HCT116 (cell line): ENCODE measurements at regions not wholly inside any gene's neighbourhood (a gene's known extent, or its start where the extent isn't known, plus 50 kb on each side); places are given as distances from the start of the nearest gene placed in this dataset.

ENCODE experiments used
- ATAC-seq: fragments of 200-7000 bp; cut with Tn5 transposase; 2 replicates; pipeline ENCODE4 v1.9.1; 2020; ENCODE audit warnings: mild to moderate bottlenecking, moderate library complexity
- BruUV-seq: library from RNA; stranded (reverse); fragments of 400-500 nt; replicated peaks from 2 replicates; lab custom pipeline; 2021; lab: Mats Ljungman, UMichigan
- CTCF ChIA-PET: fragments of 300-600 bp; sonication (Branson Sonifier 250); formaldehyde crosslinking; loops from one replicate; lab custom pipeline; 2021; ENCODE audit warnings: antibody characterized with exemption; lab: Charles Lee
- POLR2A ChIA-PET: fragments of 300-600, 350-600 bp; sonication (Branson Sonifier 250); formaldehyde crosslinking; loops from one replicate; lab custom pipeline; 2021; ENCODE audit warnings: antibody characterized with exemption; lab: Charles Lee
- RAD21 ChIA-PET, 2 experiments: fragments of 300-600 bp; sonication (Branson Sonifier 250); formaldehyde crosslinking; loops; one replicate each; lab custom pipeline; 2023; ENCODE audit warnings: low total read pairs in 2 of 2; ENCODE audit not compliant: uncharacterized antibody in 2 of 2, unreplicated experiment in 2 of 2, low non-redundant PET in 1 of 2; lab: Charles Lee
- DNase-seq: peaks from one replicate; pipeline ENCODE4 v3.0.0-alpha.2; 2010; ENCODE audit warnings: low read depth, low spot score
- H2AFZ ChIP-seq: fragments of 200-600 bp; shearing (Covaris generic), sonication (generic); 2 replicates; pipeline ENCODE4 v1.6.1; 2017; ENCODE audit warnings: low read depth, mixed run types, mixed read lengths, antibody characterized with exemption, low read length; ENCODE audit not compliant: poor library complexity, severe bottlenecking
- H3K27ac ChIP-seq: 2 replicates; pipeline ENCODE4 v1.5.1; 2012; ENCODE audit warnings: low read depth, low read length
- H3K27me3 ChIP-seq: fragments of 200-600 bp; sonication (generic); 2 replicates; pipeline ENCODE4 v1.6.1; 2016; ENCODE audit warnings: mixed run types, low read length, mixed read lengths; ENCODE audit not compliant: insufficient read depth
- H3K36me3 ChIP-seq, 2 experiments: fragments of 200-500 bp in 1 of 2; fragments of 200-600 bp in 1 of 2; sonication (Bioruptor generic) in 1 of 2; sonication (generic) in 1 of 2; 2 replicates each; pipeline versions ENCODE4 v1.5.1 to v1.6.1; 2014 to 2016; ENCODE audit warnings: low read length in 2 of 2, inconsistent platforms in 1 of 2, mixed read lengths in 1 of 2, mixed run types in 1 of 2; ENCODE audit not compliant: insufficient read depth in 2 of 2, control insufficient read depth in 1 of 2
- H3K4me1 ChIP-seq, 2 experiments: fragments of 200-600 bp in 1 of 2; sonication (generic) in 1 of 2; 2 replicates each; pipeline versions ENCODE4 v1.5.1 to v1.6.1; 2012 to 2017; ENCODE audit warnings: low read length in 2 of 2, inconsistent platforms in 1 of 2, mild to moderate bottlenecking in 1 of 2, mixed read lengths in 1 of 2, mixed run types in 1 of 2, moderate library complexity in 1 of 2; ENCODE audit not compliant: insufficient read depth in 2 of 2, control insufficient read depth in 1 of 2
- H3K4me2 ChIP-seq: fragments of 200-600 bp; sonication (generic); 2 replicates; pipeline ENCODE4 v1.6.1; 2017; ENCODE audit warnings: mixed run types, low read length, mixed read lengths
- H3K4me3 ChIP-seq, 2 experiments: fragments of 200-600 bp in 1 of 2; sonication (generic) in 1 of 2; replicated peaks in 1 of 2; 2 replicates each; pipeline ENCODE4 v1.5.1; 2011 to 2016; ENCODE audit warnings: low read length in 2 of 2, control low read depth in 1 of 2, low read depth in 1 of 2, mild to moderate bottlenecking in 1 of 2, mixed read lengths in 1 of 2, mixed run types in 1 of 2
- H3K79me2 ChIP-seq: fragments of 200-600 bp; sonication (generic); 2 replicates; pipeline ENCODE4 v1.6.1; 2017; ENCODE audit warnings: mild to moderate bottlenecking, mixed run types, low read length, moderate library complexity, mixed read lengths; ENCODE audit not compliant: insufficient read depth
- H3K9ac ChIP-seq: fragments of 200-600 bp; sonication (generic); 2 replicates; pipeline ENCODE4 v1.6.1; 2016; ENCODE audit warnings: low read length, mixed read lengths
- H3K9me2 ChIP-seq: fragments of 200-600 bp; sonication (generic), shearing (Covaris generic); 2 replicates; pipeline ENCODE4 v1.6.1; 2017; ENCODE audit warnings: mixed run types, mild to moderate bottlenecking, moderate library complexity; ENCODE audit not compliant: insufficient read depth
- H3K9me3 ChIP-seq, 2 experiments: fragments of 200-500 bp in 1 of 2; fragments of 200-600 bp in 1 of 2; sonication (Bioruptor generic) in 1 of 2; sonication (generic) in 1 of 2; 2 replicates each; pipeline ENCODE4 v1.6.1; 2014 to 2017; ENCODE audit warnings: low read length in 2 of 2, mixed read lengths in 2 of 2, inconsistent platforms in 1 of 2, low read depth in 1 of 2, mild to moderate bottlenecking in 1 of 2, mixed run types in 1 of 2, moderate library complexity in 1 of 2; ENCODE audit not compliant: control insufficient read depth in 1 of 2, insufficient read depth in 1 of 2
- H4K20me1 ChIP-seq: fragments of 200-600 bp; sonication (generic), shearing (Covaris generic); 2 replicates; pipeline ENCODE4 v1.6.1; 2017; ENCODE audit warnings: mixed run types, mild to moderate bottlenecking, moderate library complexity; ENCODE audit not compliant: insufficient read depth
- ATF3 ChIP-seq: IDR thresholded peaks from 2 replicates; pipeline ENCODE4 v1.6.1; 2012
- CBX3 ChIP-seq: IDR thresholded peaks from 2 replicates; pipeline ENCODE4 v1.6.1; 2012; ENCODE audit warnings: low read depth
- ELF1 ChIP-seq: IDR thresholded peaks from 2 replicates; pipeline ENCODE4 v1.6.1; 2012; ENCODE audit warnings: low read depth, borderline replicate concordance
- FOSL1 ChIP-seq: IDR thresholded peaks from 2 replicates; pipeline ENCODE4 v1.6.1; 2012; ENCODE audit warnings: low read depth
- POLR2A ChIP-seq: IDR thresholded peaks from 2 replicates; pipeline ENCODE4 v1.7.0; 2011; ENCODE audit warnings: borderline replicate concordance; ENCODE audit not compliant: insufficient read depth, insufficient read length; ENCODE audit errors: extremely low read depth
- POLR2AphosphoS5 ChIP-seq: IDR thresholded peaks from 2 replicates; pipeline ENCODE4 v1.6.1; 2011; ENCODE audit warnings: mild to moderate bottlenecking, low read depth, low read length, moderate library complexity
- RAD21 ChIP-seq: IDR thresholded peaks from 2 replicates; pipeline ENCODE4 v1.6.1; 2012; ENCODE audit warnings: low read depth, mild to moderate bottlenecking
- REST ChIP-seq: IDR thresholded peaks from 2 replicates; pipeline ENCODE4 v1.6.1; 2012; ENCODE audit warnings: low read depth
- SIN3A ChIP-seq: IDR thresholded peaks from 2 replicates; pipeline ENCODE4 v1.6.1; 2012; ENCODE audit warnings: low read depth
- SRF ChIP-seq: IDR thresholded peaks from 2 replicates; pipeline ENCODE4 v1.6.1; 2012; ENCODE audit warnings: low read depth
- TCF7L2 ChIP-seq: IDR thresholded peaks from 2 replicates; pipeline ENCODE4 v1.7.0; 2011; ENCODE audit warnings: borderline replicate concordance, inconsistent platforms; ENCODE audit not compliant: insufficient read depth, insufficient read length; ENCODE audit errors: extremely low read depth
- YY1 ChIP-seq: IDR thresholded peaks from 2 replicates; pipeline ENCODE4 v1.6.1; 2011; ENCODE audit warnings: low read length, low read depth, moderate library complexity, mild to moderate bottlenecking; ENCODE audit not compliant: insufficient replicate concordance; ENCODE audit errors: extremely low read depth
- ZFX ChIP-seq: fragments of 450-650 bp; IDR thresholded peaks from 2 replicates; pipeline ENCODE4 v1.6.1; 2017
- ZNF274 ChIP-seq: fragments of 200-500 bp; sonication (Bioruptor generic); IDR thresholded peaks from 2 replicates; pipeline ENCODE4 v1.6.1; 2014; ENCODE audit warnings: mild to moderate bottlenecking, low read depth, low read length, inconsistent platforms
- intact Hi-C: fragments of 100-400 bp; cut with micrococcal nuclease; formaldehyde crosslinking; loops from 2 replicates; pipeline ENCODE4 v1.10.0; 2022

- TF ChIP-seq ZFX, result no peak
Observed at GRCh38 chr2:57111531-57111930, 927.7 kb downstream of the CCDC85A start (continued).

- Histone ChIP-seq H2AFZ (no peak overlapping the region), H3K79me2 (no peaks in the 10 kb centered on the region), H3K4me2 (no peak overlapping the region), H3K9me2 (no peaks in the 10 kb centered on the region), H3K4me1 (no peaks in the 10 kb centered on the region), H3K9ac (no peak overlapping the region), H4K20me1 (no peaks in the 10 kb centered on the region), H3K9me3 (no peaks in the 10 kb centered on the region), H3K27ac (no peak overlapping the region), H3K27me3 (no peaks in the 10 kb centered on the region), H3K4me3 (no peak overlapping the region), H3K36me3 (no peaks in the 10 kb centered on the region)
- TF ChIP-seq CBX3 (no peak), ATF3 (no peak), YY1 (no peak), SRF (no peak), ZFX (no peak), FOSL1 (no peak), POLR2AphosphoS5 (no peak), RAD21 (no peak), ZNF274 (no peak), REST (no peak), SIN3A (no peak), POLR2A (no peak), ELF1 (no peak), TCF7L2 (no peak)
- intact Hi-C loops, result no loop called here
- ATAC-seq (no peak), DNase-seq (no peak)
- ChIA-PET RAD21 (no interaction called here), CTCF (no interaction called here), POLR2A (no interaction called here)
- BruUV-seq, result no TSS peak
Observed at GRCh38 chr2:57119141-57119540, 927.5 kb upstream of the VRK2 start.
